SK-N-SH (cell line): ENCODE measurements at regions not wholly inside any gene's neighbourhood (a gene's known extent, or its start where the extent isn't known, plus 50 kb on each side); places are given as distances from the start of the nearest gene placed in this dataset.

Source experiments
- CTCF ChIA-PET: fragments of 300-600, 350-600 bp; formaldehyde crosslinking; extraction: SDS; loops from one replicate; lab custom pipeline; 2021; lab: Yijun Ruan, JAX
- POLR2A ChIA-PET: fragments of 350-600 bp; sonication (Branson Sonifier 250); formaldehyde crosslinking; extraction: SDS; loops from one replicate; lab custom pipeline; 2020; ENCODE audit warnings: antibody characterized with exemption, inconsistent platforms; lab: Yijun Ruan, JAX
- DNase-seq: peaks from one replicate; pipeline ENCODE4 v3.0.0; 2012
- H2AFZ ChIP-seq: fragments of 200-600 bp; sonication (generic); 2 replicates; pipeline ENCODE4 v1.8.1; 2016; ENCODE audit warnings: antibody characterized with exemption, mild to moderate bottlenecking, low read depth
- H3F3A ChIP-seq: fragments of 200-600 bp; sonication (generic); replicated peaks from 2 replicates; pipeline ENCODE3; 2016; ENCODE audit warnings: antibody characterized with exemption, mild to moderate bottlenecking; ENCODE audit not compliant: insufficient read depth
- H3K27ac ChIP-seq, 2 experiments: fragments of 200-500 bp in 1 of 2; fragments of 200-600 bp in 1 of 2; sonication (Bioruptor generic) in 1 of 2; sonication (generic), shearing (Covaris generic) in 1 of 2; 2 replicates each; pipeline versions ENCODE4 v1.5.1 to v1.6.1; 2014 to 2016; ENCODE audit warnings: low read depth in 2 of 2, inconsistent platforms in 1 of 2, low read length in 1 of 2, mild to moderate bottlenecking in 1 of 2, mixed read lengths in 1 of 2
- H3K27me3 ChIP-seq: fragments of 200-600 bp; sonication (generic), shearing (Covaris generic); 2 replicates; pipeline ENCODE4 v1.6.1; 2016; ENCODE audit warnings: mixed run types; ENCODE audit not compliant: insufficient read depth
- H3K36me3 ChIP-seq, 2 experiments: fragments of 200-500 bp in 1 of 2; fragments of 200-600 bp in 1 of 2; sonication (Bioruptor generic) in 1 of 2; sonication (generic) in 1 of 2; replicated peaks in 1 of 2; 2 replicates each; pipeline versions ENCODE3 to v1.5.1; 2014 to 2016; ENCODE audit warnings: low read length in 1 of 2, mild to moderate bottlenecking in 1 of 2; ENCODE audit not compliant: insufficient read depth in 2 of 2, control insufficient read depth in 1 of 2
- H3K4me1 ChIP-seq, 2 experiments: fragments of 200-500 bp in 1 of 2; fragments of 200-600 bp in 1 of 2; sonication (Bioruptor generic) in 1 of 2; sonication (generic), shearing (Covaris generic) in 1 of 2; 2 replicates each; pipeline versions ENCODE4 v1.5.1 to v1.6.1; 2014 to 2016; ENCODE audit warnings: low read depth in 1 of 2, low read length in 1 of 2, mixed run types in 1 of 2; ENCODE audit not compliant: insufficient read depth in 2 of 2, control insufficient read depth in 1 of 2
- H3K4me2 ChIP-seq: fragments of 200-600 bp; sonication (generic), shearing (Covaris generic); 2 replicates; pipeline ENCODE4 v1.6.1; 2017; ENCODE audit warnings: mixed run types
- H3K4me3 ChIP-seq, 2 experiments: fragments of 200-500 bp in 1 of 2; fragments of 200-600 bp in 1 of 2; sonication (Bioruptor generic) in 1 of 2; sonication (generic), shearing (Covaris generic) in 1 of 2; 2 replicates each; pipeline versions ENCODE4 v1.5.1 to v1.8.1; 2014 to 2016; ENCODE audit warnings: low read depth in 2 of 2, inconsistent platforms in 1 of 2, low read length in 1 of 2, mild to moderate bottlenecking in 1 of 2, mixed read lengths in 1 of 2, moderate library complexity in 1 of 2
- H3K79me2 ChIP-seq: fragments of 200-600 bp; sonication (generic); 2 replicates; pipeline ENCODE4 v1.8.1; 2017; ENCODE audit warnings: mild to moderate bottlenecking; ENCODE audit not compliant: insufficient read depth
- H3K9ac ChIP-seq: fragments of 200-600 bp; sonication (generic); 2 replicates; pipeline ENCODE4 v1.6.1; 2017; ENCODE audit warnings: mixed run types
- H3K9me2 ChIP-seq: fragments of 200-600 bp; sonication (generic); 2 replicates; pipeline ENCODE4 v1.6.1; 2017; ENCODE audit warnings: mixed run types
- H3K9me3 ChIP-seq: fragments of 200-600 bp; sonication (generic); 2 replicates; pipeline ENCODE4 v1.6.1; 2017; ENCODE audit warnings: mixed run types, mild to moderate bottlenecking, moderate library complexity
- H4K20me1 ChIP-seq: fragments of 200-600 bp; sonication (generic); 2 replicates; pipeline ENCODE4 v1.6.1; 2017; ENCODE audit warnings: mild to moderate bottlenecking, mixed run types; ENCODE audit not compliant: insufficient read depth
- CHD2 ChIP-seq: fragments of 150-350 bp; IDR thresholded peaks from 2 replicates; pipeline ENCODE4 v1.6.1; 2018; ENCODE audit warnings: low read length; ENCODE audit not compliant: partially characterized antibody
- FOXJ3 ChIP-seq: sonication (generic); formaldehyde crosslinking; IDR thresholded peaks from 2 replicates; pipeline ENCODE4 v1.5.1; 2020; ENCODE audit warnings: mild to moderate bottlenecking, missing genetic modification reagents
- NFIC ChIP-seq: IDR thresholded peaks from 2 replicates; pipeline ENCODE4 v1.4.0; 2012; ENCODE audit warnings: borderline replicate concordance
- POLR2AphosphoS5 ChIP-seq: IDR thresholded peaks from 2 replicates; pipeline ENCODE4 v1.6.1; 2012; ENCODE audit warnings: low read depth, low read length
- RCOR1 ChIP-seq: fragments of 150-350 bp; IDR thresholded peaks from 2 replicates; pipeline ENCODE4 v1.6.1; 2017; ENCODE audit warnings: antibody characterized with exemption, low read length
- TEAD4 ChIP-seq: IDR thresholded peaks from 2 replicates; pipeline ENCODE4 v1.4.0; 2012; ENCODE audit warnings: mild to moderate bottlenecking, borderline replicate concordance; ENCODE audit not compliant: insufficient read depth
- YY1 ChIP-seq: IDR thresholded peaks from 2 replicates; pipeline ENCODE4 v1.4.0; 2012; ENCODE audit warnings: low read depth, mild to moderate bottlenecking
- WGBS: methylation state at CpG from one replicate; pipeline ENCODE4 v1.1.6; 2017; ENCODE audit warnings: low lambda C conversion rate; 5-methylcytosine and 5-hydroxymethylcytosine counted together

GRCh38 chr4:74618166-74618565, 173.2 kb downstream of the AREG start:
- no peaks in the 10 kb centered on the region for H4K20me1 ChIP-seq
- no peak overlapping the region for H2AFZ ChIP-seq
- no peaks in the 10 kb centered on the region for H3F3A ChIP-seq
- DNase-seq, result no peak
- H3K27me3 ChIP-seq, result no peaks in the 10 kb centered on the region
- H3K9ac ChIP-seq, result no peak overlapping the region
- TF ChIP-seq NFIC (no peak), FOXJ3 (CRISPR knock-in tag) (no peak), CHD2 (no peak), RCOR1 (no peak), POLR2AphosphoS5 (no peak), YY1 (no peak)
- no peak overlapping the region for H3K4me2 ChIP-seq
- ChIA-PET CTCF (no interaction called here), POLR2A (no interaction called here)
- no peaks in the 10 kb centered on the region for H3K9me3 ChIP-seq
- H3K9me2 ChIP-seq, result no peaks in the 10 kb centered on the region
- no peaks in the 10 kb centered on the region for H3K36me3 ChIP-seq
- H3K79me2 ChIP-seq, result no peaks in the 10 kb centered on the region
- H3K4me3 ChIP-seq, result no peak overlapping the region
- H3K27ac ChIP-seq, result no peak overlapping the region
- WGBS, result 0% methylated on average over 1 of the region's 1 CpG
- H3K4me1 ChIP-seq, result no peaks in the 10 kb centered on the region

GRCh38 chr4:74618659-74619058, 173.7 kb downstream of the AREG start:
- Histone ChIP-seq H3K36me3 (no peaks in the 10 kb centered on the region), H3K4me2 (no peak overlapping the region), H3K9me3 (no peaks in the 10 kb centered on the region), H3K27me3 (no peaks in the 10 kb centered on the region), H3K9me2 (no peaks in the 10 kb centered on the region), H3K79me2 (no peaks in the 10 kb centered on the region), H3K9ac (no peak overlapping the region), H4K20me1 (no peaks in the 10 kb centered on the region)
- POLR2A ChIA-PET, result no interaction called here
- 0% methylated on average over 1 of the region's 1 CpG for WGBS
- no peak for TF ChIP-seq TEAD4
- TF ChIP-seq RCOR1, result no peak
- TF ChIP-seq, all 33 proteins: peak for 0
- Histone ChIP-seq H3K4me1 (no peaks in the 10 kb centered on the region), H3F3A (no peaks in the 10 kb centered on the region), H3K4me3 (no peak overlapping the region), H2AFZ (no peak overlapping the region), H3K27ac (no peak overlapping the region)
- no peak for DNase-seq
- CTCF ChIA-PET, result no interaction called here

GRCh38 chr4:74619931-74620702, 174.2 kb downstream of the BTC start:
- ChIA-PET POLR2A (no interaction called here), CTCF (interaction anchor here (1.4 kb wide), 1 partner anchor 244 kb away, joined by 3 read pairs; no protein-coding TSS in a partner anchor)
- DNase-seq, result no peak
- H3K9ac ChIP-seq, result no peak overlapping the region
- no peak for TF ChIP-seq TEAD4
- H3K4me3 ChIP-seq, result no peak overlapping the region
- H2AFZ ChIP-seq, result no peak overlapping the region
- WGBS, result 13% methylated on average over 2 of the region's 2 CpGs
- H3K27ac ChIP-seq, result no peak overlapping the region
- H3K9me3 ChIP-seq, result no peaks in the 10 kb centered on the region
- H3K9me2 ChIP-seq, result no peaks in the 10 kb centered on the region
- peaks cover 0 to 9% of the 10 kb centered on the region in 2 experiments; a peak in 1 of 4 replicates for H3K4me1 ChIP-seq
- H3K36me3 ChIP-seq, result no peaks in the 10 kb centered on the region
- H4K20me1 ChIP-seq, result no peaks in the 10 kb centered on the region
- no peaks in the 10 kb centered on the region for H3K79me2 ChIP-seq
- H3K27me3 ChIP-seq, result no peaks in the 10 kb centered on the region
- H3F3A ChIP-seq, result peaks cover 3% of the 10 kb centered on the region
- no peak overlapping the region for H3K4me2 ChIP-seq
